GM10266 (cell line): ENCODE measurements at regions not wholly inside any gene's neighbourhood (a gene's known extent, or its start where the extent isn't known, plus 50 kb on each side); places are given as distances from the start of the nearest gene placed in this dataset.

Source experiments
- DNase-seq: peaks from one replicate; pipeline ENCODE4 v3.0.0; 2012; ENCODE audit errors: extremely low spot score
- TF ChIP-seq, protein P1 (sequence below): IDR thresholded peaks from 2 replicates; pipeline ENCODE4 v1.5.1; 2012; ENCODE audit warnings: mild to moderate bottlenecking, low read depth; ENCODE audit not compliant: control insufficient read depth, insufficient read depth; ENCODE audit errors: missing control alignments

DNA sequence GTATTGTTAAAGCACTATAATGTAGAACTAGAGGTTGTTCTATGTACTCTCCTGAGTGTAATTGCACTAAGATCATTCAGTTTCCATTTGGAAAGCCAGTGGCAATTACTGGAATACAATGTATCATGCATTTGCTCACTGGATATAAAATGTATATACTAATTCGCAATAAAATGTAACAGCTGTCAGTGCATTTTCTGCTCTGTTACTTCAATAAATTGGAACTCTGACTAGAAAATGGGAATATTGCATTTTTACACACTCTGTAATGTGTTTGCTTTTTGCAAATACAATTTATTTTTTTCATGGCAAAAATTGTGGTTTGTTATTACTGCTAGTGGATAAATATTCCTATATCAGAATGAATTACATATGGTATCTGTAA lies 893.8 kb upstream of the POU3F3 start:
- TF ChIP-seq, protein P1, sequence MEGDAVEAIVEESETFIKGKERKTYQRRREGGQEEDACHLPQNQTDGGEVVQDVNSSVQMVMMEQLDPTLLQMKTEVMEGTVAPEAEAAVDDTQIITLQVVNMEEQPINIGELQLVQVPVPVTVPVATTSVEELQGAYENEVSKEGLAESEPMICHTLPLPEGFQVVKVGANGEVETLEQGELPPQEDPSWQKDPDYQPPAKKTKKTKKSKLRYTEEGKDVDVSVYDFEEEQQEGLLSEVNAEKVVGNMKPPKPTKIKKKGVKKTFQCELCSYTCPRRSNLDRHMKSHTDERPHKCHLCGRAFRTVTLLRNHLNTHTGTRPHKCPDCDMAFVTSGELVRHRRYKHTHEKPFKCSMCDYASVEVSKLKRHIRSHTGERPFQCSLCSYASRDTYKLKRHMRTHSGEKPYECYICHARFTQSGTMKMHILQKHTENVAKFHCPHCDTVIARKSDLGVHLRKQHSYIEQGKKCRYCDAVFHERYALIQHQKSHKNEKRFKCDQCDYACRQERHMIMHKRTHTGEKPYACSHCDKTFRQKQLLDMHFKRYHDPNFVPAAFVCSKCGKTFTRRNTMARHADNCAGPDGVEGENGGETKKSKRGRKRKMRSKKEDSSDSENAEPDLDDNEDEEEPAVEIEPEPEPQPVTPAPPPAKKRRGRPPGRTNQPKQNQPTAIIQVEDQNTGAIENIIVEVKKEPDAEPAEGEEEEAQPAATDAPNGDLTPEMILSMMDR: no peak
- no peak for DNase-seq

DNA sequence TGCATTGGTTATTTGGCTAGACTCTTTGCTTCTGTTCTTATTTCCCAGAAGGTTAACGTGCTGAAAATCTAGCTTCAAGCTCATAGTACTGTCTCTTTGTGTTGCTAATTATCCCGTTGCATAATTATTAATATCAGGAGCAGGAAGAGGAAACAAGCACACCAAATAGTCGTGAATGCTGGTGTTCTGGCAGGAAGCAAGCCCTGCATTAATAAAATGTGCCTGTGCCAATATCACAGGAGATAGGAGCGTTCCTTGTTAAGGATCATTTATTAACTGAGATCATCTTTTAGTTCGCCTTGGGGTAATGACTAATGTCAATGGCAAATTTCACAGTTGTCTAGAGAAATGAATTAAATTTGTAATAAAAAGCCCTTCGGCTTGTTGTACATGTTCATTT lies 893.0 kb upstream of the POU3F3 start:
- DNase-seq: no peak

GRCh38 chr2:103961862-103962261 lies 892.1 kb upstream of the POU3F3 start:
- TF ChIP-seq, protein P1: no peak
- no peak for DNase-seq

More for the DNA sequence above, 893.0 kb upstream of the POU3F3 start:
- TF ChIP-seq, protein P1: no peak

- TF ChIP-seq, protein P1: no peak
- DNase-seq: no peak
Measured at GRCh38 chr2:103962670-103963069, 891.2 kb upstream of the POU3F3 start.

DNA sequence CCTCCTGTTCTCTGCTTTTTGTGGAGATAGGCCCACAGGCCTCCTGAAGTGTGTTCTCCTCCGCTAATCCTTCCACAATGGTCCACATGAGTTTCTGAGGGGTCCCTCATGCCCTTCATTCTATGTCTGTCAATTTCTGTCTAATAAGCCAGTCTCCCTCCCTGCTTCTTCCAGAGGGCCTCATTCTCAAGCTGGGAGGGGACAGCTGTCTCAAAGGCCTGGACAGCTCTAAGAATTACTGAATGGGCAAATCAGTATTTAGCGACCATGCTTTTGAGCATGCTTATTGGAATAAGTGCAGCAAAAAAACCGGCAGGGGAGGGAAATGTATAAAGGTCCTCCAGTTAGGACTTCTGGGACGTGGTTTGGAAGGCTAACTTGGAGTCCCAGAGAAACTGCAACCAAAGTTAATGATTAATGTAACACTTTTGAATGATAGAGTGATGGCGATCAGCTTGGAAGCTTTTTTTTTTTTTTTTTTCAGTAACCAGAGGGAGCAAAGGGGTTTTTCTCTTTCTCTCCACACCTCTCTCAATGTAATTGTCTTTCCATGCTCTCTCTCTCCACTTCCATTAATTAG lies 890.7 kb upstream of the POU3F3 start:
- DNase-seq: no peak
- TF ChIP-seq, protein P1: no peak

- TF ChIP-seq, protein P1: no peak
- no peak for DNase-seq
Measured at GRCh38 chr2:103977241-103977640, 876.7 kb upstream of the POU3F3 start.

DNA sequence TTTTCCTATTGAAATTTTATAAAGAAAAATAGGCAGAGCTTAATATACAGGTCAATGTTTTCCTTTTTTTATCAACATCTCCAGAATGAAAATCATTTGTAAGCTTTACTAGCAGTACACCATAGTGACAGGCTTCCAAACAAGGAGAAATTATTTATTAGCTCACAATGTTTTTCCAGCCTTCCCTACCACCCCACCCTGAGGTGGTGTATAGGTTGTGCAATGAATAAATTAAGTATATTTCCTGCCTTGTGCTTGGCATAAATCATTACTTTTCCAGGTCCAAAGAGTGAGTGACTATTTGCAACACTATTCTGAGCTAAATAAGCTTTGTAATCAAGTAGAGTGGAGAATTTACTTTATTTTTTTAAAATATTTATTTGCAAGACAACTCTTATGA lies 876.2 kb upstream of the POU3F3 start:
- DNase-seq: no peak
- TF ChIP-seq, protein P1: no peak
